AG04449 (cell line): ENCODE measurements at regions not wholly inside any gene's neighbourhood (a gene's known extent, or its start where the extent isn't known, plus 50 kb on each side); places are given as distances from the start of the nearest gene placed in this dataset.

Experiments used
- CTCF ChIA-PET: fragments of 350-600 bp; formaldehyde crosslinking; extraction: SDS; loops from one replicate; lab custom pipeline; 2021; ENCODE audit warnings: antibody characterized with exemption; lab: Yijun Ruan, JAX
- POLR2A ChIA-PET: fragments of 400-600, 350-600 bp; formaldehyde crosslinking; extraction: SDS; loops from one replicate; lab custom pipeline; 2020; ENCODE audit warnings: antibody characterized with exemption, inconsistent platforms; lab: Yijun Ruan, JAX
- DNase-seq: peaks from one replicate; pipeline ENCODE4 v3.0.0-alpha.2; 2010; ENCODE audit warnings: low read depth, low spot score
- H3K4me3 ChIP-seq: 2 replicates; pipeline ENCODE4 v1.5.1; 2011; ENCODE audit warnings: low read depth, mild to moderate bottlenecking, control low read depth, low read length
- CTCF ChIP-seq: IDR thresholded peaks from one replicate; pipeline ENCODE4 v1.5.1; 2011; ENCODE audit warnings: mild to moderate bottlenecking, moderate library complexity, low read length, control low read depth, inconsistent platforms; ENCODE audit not compliant: insufficient read depth; ENCODE audit errors: missing control alignments

DNA sequence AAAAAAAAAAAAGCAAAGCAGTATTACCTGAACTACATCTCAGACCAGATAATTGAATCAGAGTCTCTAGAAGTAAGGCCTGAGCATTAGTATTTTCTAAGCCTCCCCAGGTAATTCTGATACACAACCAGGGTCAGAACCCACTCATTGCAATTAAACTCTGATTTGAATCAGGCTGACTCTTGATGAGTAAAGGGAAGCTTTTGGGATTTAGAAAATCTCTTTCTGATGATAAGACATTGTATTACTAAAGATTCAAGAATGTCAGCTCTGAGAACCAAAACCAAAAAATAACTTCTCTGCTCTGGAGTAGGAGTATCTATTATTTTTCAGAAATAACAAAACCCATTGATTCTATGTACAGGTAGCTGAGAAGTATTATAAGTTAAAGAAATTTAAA is 100.1 kb upstream of the COL21A1 start:
- CTCF ChIA-PET, result interaction anchor here (1.0 to 12.2 kb wide), 5 partner anchors 10 to 247 kb away, joined by 3 to 175 read pairs (median 5); no protein-coding TSS in a partner anchor
- H3K4me3 ChIP-seq, result no peak overlapping the region
- no peak for DNase-seq
- no peak for TF ChIP-seq CTCF
- POLR2A ChIA-PET, result interaction anchor here (0.7 to 0.8 kb wide), 2 partner anchors 195 to 460 kb away, joined by 3 read pairs; no protein-coding TSS in a partner anchor

DNA sequence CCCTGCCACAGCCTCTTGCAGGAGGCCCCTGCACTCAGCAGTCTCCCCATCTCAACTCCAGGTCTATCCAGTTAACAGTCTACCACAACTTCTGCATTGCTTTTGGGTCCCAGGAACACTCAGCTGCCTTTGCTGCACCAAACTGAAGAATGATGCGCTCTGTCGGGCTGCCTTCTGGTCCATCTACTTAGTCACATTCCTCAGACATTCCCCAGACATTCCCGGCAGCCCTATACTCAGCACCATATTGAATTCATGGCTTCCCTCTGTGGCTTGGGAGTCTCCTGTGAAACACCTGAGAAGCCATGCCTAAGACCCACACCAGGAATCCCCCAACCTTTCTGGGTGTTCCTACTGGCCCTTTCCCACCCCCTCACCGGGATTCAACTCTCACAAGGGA is 99.6 kb upstream of the COL21A1 start:
- TF ChIP-seq CTCF, result no peak
- CTCF ChIA-PET, result interaction anchor here (0.9 to 12.2 kb wide), 3 partner anchors 21 to 248 kb away, joined by 3 to 175 read pairs (median 5); no protein-coding TSS in a partner anchor
- POLR2A ChIA-PET, result no interaction called here
- no peak overlapping the region for H3K4me3 ChIP-seq
- no peak for DNase-seq

DNA sequence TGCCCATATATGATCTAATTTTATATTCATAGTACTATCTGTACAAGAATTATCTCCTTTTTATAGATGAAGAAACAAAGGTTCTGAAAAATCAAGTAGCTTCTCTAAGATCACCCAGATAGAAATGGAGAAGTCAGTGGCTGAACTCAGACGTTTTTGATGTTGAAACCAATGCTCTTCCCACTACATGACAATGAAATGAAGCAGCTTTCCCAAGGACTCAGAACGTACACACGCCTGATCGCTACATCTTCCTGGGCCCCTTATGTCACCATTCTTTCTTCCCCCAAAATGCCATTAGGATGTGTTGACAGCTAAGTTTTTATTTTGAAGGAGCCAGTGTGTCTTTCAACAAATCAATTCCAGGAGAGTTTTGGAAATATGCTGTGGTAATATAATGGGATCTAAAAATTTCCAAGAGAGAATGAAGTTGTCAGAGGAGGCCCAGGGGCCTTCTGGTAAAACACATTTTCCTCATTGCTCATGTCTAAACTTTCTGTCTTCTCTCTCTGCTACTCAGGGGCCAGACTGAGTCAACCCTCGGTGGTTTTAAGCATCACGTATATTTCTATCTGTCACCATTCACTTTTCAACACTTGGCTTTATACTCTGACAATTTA is 98.1 kb upstream of the COL21A1 start:
- TF ChIP-seq CTCF, result no peak
- ChIA-PET POLR2A (no interaction called here), CTCF (interaction anchor here (1.1 kb wide), 1 partner anchor 9 kb away, joined by 4 read pairs; no protein-coding TSS in a partner anchor)
- H3K4me3 ChIP-seq, result no peak overlapping the region
- DNase-seq, result no peak

DNA sequence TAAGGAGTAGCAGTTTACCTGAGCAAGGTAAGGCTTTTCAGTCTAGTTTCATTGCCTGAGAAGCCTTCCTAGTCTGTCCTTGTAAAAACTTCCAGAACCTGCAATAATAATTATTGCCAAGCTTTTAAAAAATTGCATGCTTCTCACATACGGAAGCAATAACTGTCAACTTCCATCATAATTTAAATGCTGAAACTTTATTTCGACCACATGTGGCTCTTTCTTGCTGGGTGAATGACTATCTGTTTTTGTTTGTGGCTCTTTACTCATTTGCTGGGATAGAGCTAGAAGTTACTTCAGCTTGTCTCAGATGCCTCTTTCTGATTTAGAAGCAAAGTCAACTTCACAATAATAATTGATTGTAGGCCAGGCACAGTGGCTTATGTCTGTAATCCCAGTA is 95.9 kb upstream of the COL21A1 start:
- no peak for DNase-seq
- ChIA-PET POLR2A (no interaction called here), CTCF (interaction anchor here (0.9 to 1.5 kb wide), 3 partner anchors 10 to 252 kb away, joined by 4 to 6 read pairs (median 4); no protein-coding TSS in a partner anchor)
- TF ChIP-seq CTCF, result no peak
- H3K4me3 ChIP-seq, result no peak overlapping the region

DNA sequence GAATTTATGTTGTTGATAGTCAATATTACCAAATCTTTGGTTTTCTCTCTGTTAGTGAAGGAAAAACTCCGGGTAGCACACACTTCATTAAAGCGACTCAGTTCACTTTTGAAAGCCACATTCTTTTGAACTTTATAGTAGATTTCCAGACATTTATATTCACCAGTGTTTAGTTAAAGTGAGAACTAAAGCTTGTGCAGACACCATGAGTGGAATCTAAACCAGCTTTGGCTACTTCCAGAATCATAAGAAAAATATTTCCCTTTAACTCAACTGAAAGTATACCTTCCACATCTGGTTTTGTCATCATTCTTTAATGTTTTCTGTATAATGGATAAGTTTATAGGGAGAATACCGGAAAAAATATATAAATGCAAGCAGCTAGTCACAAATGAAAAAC is 92.1 kb upstream of the COL21A1 start:
- no peak overlapping the region for H3K4me3 ChIP-seq
- TF ChIP-seq CTCF, result no peak
- ChIA-PET CTCF (interaction anchor here (0.8 to 1.8 kb wide), 3 partner anchors 25 to 256 kb away, joined by 3 to 9 read pairs (median 4); no protein-coding TSS in a partner anchor), POLR2A (no interaction called here)
- DNase-seq, result no peak

DNA sequence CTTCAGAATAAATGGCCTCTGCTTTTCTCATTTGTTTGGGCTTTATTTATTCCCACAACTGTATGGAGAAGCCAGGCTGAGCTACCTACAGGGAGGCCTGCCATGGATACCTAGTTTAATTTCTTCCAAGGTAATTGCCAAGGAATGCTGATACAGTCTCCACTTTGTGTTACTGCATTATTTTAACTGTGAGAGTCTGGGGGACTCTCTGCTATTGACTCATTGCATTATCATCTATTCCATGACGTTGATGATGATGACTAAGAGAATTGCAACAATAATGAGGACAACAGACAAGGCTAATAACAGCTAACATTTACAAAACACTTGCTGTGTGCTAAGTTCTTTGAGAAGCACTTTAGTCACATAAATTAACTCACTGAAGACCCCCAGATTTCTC is 88.3 kb upstream of the COL21A1 start:
- H3K4me3 ChIP-seq, result no peak overlapping the region
- ChIA-PET CTCF (interaction anchor here (1.6 to 3.0 kb wide), 2 partner anchors 10 to 21 kb away, joined by 4 to 13 read pairs; no protein-coding TSS in a partner anchor), POLR2A (no interaction called here)
- peak; percentile 60 for DNase-seq
- no peak for TF ChIP-seq CTCF
